IMR-90 (cell line): ENCODE measurements at regions not wholly inside any gene's neighbourhood (a gene's known extent, or its start where the extent isn't known, plus 50 kb on each side); places are given as distances from the start of the nearest gene placed in this dataset.

Experiments used
- ATAC-seq: fragments of 200-7000 bp; cut with Tn5 transposase; 2 replicates; pipeline ENCODE4 v1.9.1; 2020; ENCODE audit warnings: low read depth, mild to moderate bottlenecking, moderate library complexity
- BruUV-seq: library from RNA; stranded (reverse); fragments of 400-500 nt; replicated peaks from 2 replicates; lab custom pipeline; 2021; lab: Mats Ljungman, UMichigan
- CTCF ChIA-PET: fragments of 300-600 bp; formaldehyde crosslinking; extraction: SDS; loops from one replicate; lab custom pipeline; 2021; ENCODE audit warnings: antibody characterized with exemption; lab: Yijun Ruan, JAX
- POLR2A ChIA-PET: fragments of 300-600 bp; sonication (Branson Sonifier 250); formaldehyde crosslinking; loops from one replicate; lab custom pipeline; 2022; ENCODE audit warnings: antibody characterized with exemption; ENCODE audit not compliant: unreplicated experiment; lab: Charles Lee
- DNase-seq: peaks from one replicate; pipeline ENCODE4 v3.0.0; 2013
- H2AFZ ChIP-seq: replicated peaks from 2 replicates; pipeline ENCODE3; 2013; ENCODE audit warnings: low read length, mild to moderate bottlenecking; ENCODE audit not compliant: poor library complexity
- H2AK5ac ChIP-seq: 2 replicates; pipeline ENCODE4 v1.6.1; 2013; ENCODE audit warnings: low read depth, low read length, inconsistent platforms
- H2AK9ac ChIP-seq: replicated peaks from 2 replicates; pipeline ENCODE3; 2013; ENCODE audit warnings: mild to moderate bottlenecking, low read depth, low read length, moderate library complexity; ENCODE audit not compliant: poor library complexity
- H2BK120ac ChIP-seq: 2 replicates; pipeline ENCODE4 v1.6.1; 2013; ENCODE audit warnings: low read depth, low read length, inconsistent platforms
- H2BK15ac ChIP-seq: 3 replicates; pipeline ENCODE4 v1.6.1; 2013; ENCODE audit warnings: low read depth, low read length, inconsistent platforms
- H2BK20ac ChIP-seq: 2 replicates; pipeline ENCODE4 v1.6.1; 2013; ENCODE audit warnings: low read depth, mild to moderate bottlenecking, inconsistent platforms, low read length, moderate library complexity
- H2BK5ac ChIP-seq: 2 replicates; pipeline ENCODE4 v1.6.1; 2013; ENCODE audit warnings: mild to moderate bottlenecking, low read depth, low read length, inconsistent platforms; ENCODE audit not compliant: poor library complexity, severe bottlenecking
- H3K14ac ChIP-seq: replicated peaks from 2 replicates; pipeline ENCODE4 v1.6.1; 2013; ENCODE audit warnings: low read depth, low read length, inconsistent platforms
- H3K18ac ChIP-seq: 2 replicates; pipeline ENCODE4 v1.6.1; 2013; ENCODE audit warnings: low read depth, low read length, control low read depth
- H3K23ac ChIP-seq: 2 replicates; pipeline ENCODE4 v1.6.1; 2013; ENCODE audit warnings: low read depth, low read length, inconsistent platforms
- H3K27ac ChIP-seq: 2 replicates; pipeline ENCODE4 v1.5.1; 2013; ENCODE audit warnings: mild to moderate bottlenecking, control low read depth, low read length; ENCODE audit not compliant: insufficient read depth
- H3K27me3 ChIP-seq: 2 replicates; pipeline ENCODE4 v1.6.1; 2013; ENCODE audit warnings: low read length; ENCODE audit not compliant: control insufficient read depth, insufficient read depth
- H3K36me3 ChIP-seq: 2 replicates; pipeline ENCODE4 v1.6.1; 2013; ENCODE audit warnings: low read length, mixed read lengths; ENCODE audit not compliant: control insufficient read depth, insufficient read depth
- H3K4ac ChIP-seq: 2 replicates; pipeline ENCODE4 v1.6.1; 2013; ENCODE audit warnings: low read depth, low read length, inconsistent platforms
- H3K4me1 ChIP-seq: 2 replicates; pipeline ENCODE4 v1.6.1; 2013; ENCODE audit warnings: low read length, mixed read lengths; ENCODE audit not compliant: control insufficient read depth, insufficient read depth
- H3K4me2 ChIP-seq: 2 replicates; pipeline ENCODE4 v1.6.1; 2013; ENCODE audit warnings: low read depth, mild to moderate bottlenecking, control low read depth, low read length, moderate library complexity
- H3K4me3 ChIP-seq: 2 replicates; pipeline ENCODE4 v1.5.1; 2013; ENCODE audit warnings: low read depth, mild to moderate bottlenecking, control low read depth, low read length, moderate library complexity; ENCODE audit not compliant: insufficient read depth
- H3K56ac ChIP-seq: 2 replicates; pipeline ENCODE4 v1.6.1; 2013; ENCODE audit warnings: low read length, inconsistent platforms; ENCODE audit not compliant: insufficient read depth; ENCODE audit errors: extremely low read depth
- H3K79me1 ChIP-seq, 2 experiments: 2 replicates each; pipeline ENCODE4 v1.6.1; 2013; ENCODE audit warnings: low read length in 2 of 2, inconsistent platforms in 1 of 2, low read depth in 1 of 2
- H3K9ac ChIP-seq: 2 replicates; pipeline ENCODE4 v1.6.1; 2013; ENCODE audit warnings: low read depth, low read length, control low read depth
- H3K9me1 ChIP-seq: 2 replicates; pipeline ENCODE4 v1.6.1; 2013; ENCODE audit warnings: low read length, inconsistent platforms; ENCODE audit not compliant: insufficient read depth
- H3K9me3 ChIP-seq: 2 replicates; pipeline ENCODE4 v1.6.1; 2013; ENCODE audit warnings: low read length; ENCODE audit not compliant: control insufficient read depth, insufficient read depth
- H4K20me1 ChIP-seq: 2 replicates; pipeline ENCODE4 v1.6.1; 2013; ENCODE audit warnings: low read length, inconsistent platforms; ENCODE audit not compliant: insufficient read depth
- H4K5ac ChIP-seq: 2 replicates; pipeline ENCODE4 v1.6.1; 2013; ENCODE audit warnings: mild to moderate bottlenecking, low read depth, low read length, control low read depth
- H4K8ac ChIP-seq, 2 experiments: 2 replicates each; pipeline ENCODE4 v1.6.1; 2013; ENCODE audit warnings: low read depth in 2 of 2, low read length in 2 of 2, control low read depth in 1 of 2, inconsistent platforms in 1 of 2
- H4K91ac ChIP-seq: 2 replicates; pipeline ENCODE4 v1.6.1; 2013; ENCODE audit warnings: low read depth, low read length, inconsistent platforms; ENCODE audit not compliant: insufficient read depth
- CEBPB ChIP-seq: IDR thresholded peaks from 2 replicates; pipeline ENCODE4 v1.6.1; 2012; ENCODE audit warnings: low read depth, low read length, improper control_type of control experiment
- CHD1 ChIP-seq: IDR thresholded peaks from 2 replicates; pipeline ENCODE4 v1.6.1; 2012; ENCODE audit warnings: low read depth, low read length, improper control_type of control experiment
- FOS ChIP-seq: fragments of 150-350 bp; IDR thresholded peaks from 2 replicates; pipeline ENCODE4 v1.6.1; 2016; ENCODE audit warnings: low read depth, low read length
- MAFK ChIP-seq: IDR thresholded peaks from 2 replicates; pipeline ENCODE4 v1.6.1; 2012; ENCODE audit warnings: low read depth, low read length, improper control_type of control experiment
- MAZ ChIP-seq: IDR thresholded peaks from 2 replicates; pipeline ENCODE4 v1.6.1; 2012; ENCODE audit warnings: low read depth, mild to moderate bottlenecking, low read length, improper control_type of control experiment, moderate library complexity, borderline replicate concordance
- MXI1 ChIP-seq: IDR thresholded peaks from 2 replicates; pipeline ENCODE4 v1.6.1; 2012; ENCODE audit warnings: low read depth, mild to moderate bottlenecking, low read length, moderate library complexity, borderline replicate concordance
- NFE2L2 ChIP-seq: fragments of 150-350 bp; IDR thresholded peaks from 2 replicates; pipeline ENCODE4 v1.6.1; 2016; ENCODE audit warnings: low read depth, mild to moderate bottlenecking, low read length
- POLR2A ChIP-seq: IDR thresholded peaks from 2 replicates; pipeline ENCODE4 v1.6.1; 2012; ENCODE audit warnings: mild to moderate bottlenecking, low read depth, low read length
- RAD21 ChIP-seq: IDR thresholded peaks from 2 replicates; pipeline ENCODE4 v1.6.1; 2012; ENCODE audit warnings: low read length, improper control_type of control experiment
- RFX5 ChIP-seq: IDR thresholded peaks from 2 replicates; pipeline ENCODE4 v1.8.0; 2012; ENCODE audit warnings: low read depth, mild to moderate bottlenecking, low read length, moderate library complexity
- WGBS, 2 experiments: methylation state at CpG; one replicate each; pipeline versions ENCODE4 v1.1.5 to v1.1.7; 2013; ENCODE audit warnings: missing lambda C conversion rate in 2 of 2; ENCODE audit not compliant: insufficient read length in 1 of 2; ENCODE audit errors: extremely low coverage in 2 of 2; 5-methylcytosine and 5-hydroxymethylcytosine counted together
- dilution Hi-C: fragments of 300-500 bp; cut with HindIII; formaldehyde crosslinking; loops from one replicate; pipeline ENCODE4 v1.14.3; 2018; ENCODE audit warnings: low sequenced_read_pairs; ENCODE audit not compliant: unreplicated experiment
- in situ Hi-C: fragments of 300-500 bp; cut with MboI; formaldehyde crosslinking; loops from 3 replicates; pipeline ENCODE4 v1.14.3; 2019; ENCODE audit warnings: low sequenced_read_pairs, inconsistent platforms, mixed read lengths
- intact Hi-C: fragments of 100-400 bp; cut with micrococcal nuclease; formaldehyde crosslinking; loops from 2 replicates; pipeline ENCODE4 v1.10.0; 2022
- TF ChIP-seq, protein P1 (sequence below): conservative IDR thresholded peaks from 2 replicates; pipeline ENCODE4 v1.5.1; 2012; ENCODE audit warnings: mild to moderate bottlenecking, low read depth, low read length, improper control_type of control experiment
- TF ChIP-seq, protein P2 (sequence below): fragments of 150-350 bp; IDR thresholded peaks from 2 replicates; pipeline ENCODE4 v1.6.1; 2017; ENCODE audit warnings: mild to moderate bottlenecking, antibody characterized with exemption, low read length, low read depth

DNA sequence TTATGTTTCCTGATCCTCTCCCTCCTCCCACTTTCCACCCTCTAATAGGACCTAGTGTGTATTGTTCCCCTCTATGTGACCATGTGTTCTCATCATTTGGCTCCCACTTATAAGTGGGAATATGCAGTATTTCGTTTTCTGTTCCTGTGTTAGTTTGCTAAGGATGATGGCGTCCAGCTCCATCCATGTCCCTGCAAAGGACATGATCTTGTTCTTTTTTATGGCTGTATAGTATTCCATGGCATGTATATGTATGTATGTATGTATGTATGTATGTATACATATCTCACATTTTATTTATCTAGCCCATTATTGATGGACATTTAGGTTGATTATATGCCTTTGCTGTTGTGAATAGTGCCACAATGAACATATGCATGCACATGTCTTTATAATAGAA lies 188.7 kb downstream of the RFPL4B start:
- H2AK9ac ChIP-seq, result no peak overlapping the region
- no peak overlapping the region for H4K8ac ChIP-seq
- dilution Hi-C loops (no loop called here), in situ Hi-C loops (no loop called here), intact Hi-C loops (no loop called here)
- no peaks in the 10 kb centered on the region for H4K20me1 ChIP-seq
- no peak overlapping the region for H4K5ac ChIP-seq
- H2AK5ac ChIP-seq, result no peak overlapping the region
- no peak overlapping the region for H3K4me3 ChIP-seq
- no peak overlapping the region for H3K23ac ChIP-seq
- H3K36me3 ChIP-seq, result no peaks in the 10 kb centered on the region
- ChIA-PET POLR2A (no interaction called here), CTCF (no interaction called here)
- H4K91ac ChIP-seq, result no peak overlapping the region
- H3K18ac ChIP-seq, result no peak overlapping the region
- TF ChIP-seq MXI1, result no peak
- TF ChIP-seq MAFK, result no peak
- TF ChIP-seq, protein P1, sequence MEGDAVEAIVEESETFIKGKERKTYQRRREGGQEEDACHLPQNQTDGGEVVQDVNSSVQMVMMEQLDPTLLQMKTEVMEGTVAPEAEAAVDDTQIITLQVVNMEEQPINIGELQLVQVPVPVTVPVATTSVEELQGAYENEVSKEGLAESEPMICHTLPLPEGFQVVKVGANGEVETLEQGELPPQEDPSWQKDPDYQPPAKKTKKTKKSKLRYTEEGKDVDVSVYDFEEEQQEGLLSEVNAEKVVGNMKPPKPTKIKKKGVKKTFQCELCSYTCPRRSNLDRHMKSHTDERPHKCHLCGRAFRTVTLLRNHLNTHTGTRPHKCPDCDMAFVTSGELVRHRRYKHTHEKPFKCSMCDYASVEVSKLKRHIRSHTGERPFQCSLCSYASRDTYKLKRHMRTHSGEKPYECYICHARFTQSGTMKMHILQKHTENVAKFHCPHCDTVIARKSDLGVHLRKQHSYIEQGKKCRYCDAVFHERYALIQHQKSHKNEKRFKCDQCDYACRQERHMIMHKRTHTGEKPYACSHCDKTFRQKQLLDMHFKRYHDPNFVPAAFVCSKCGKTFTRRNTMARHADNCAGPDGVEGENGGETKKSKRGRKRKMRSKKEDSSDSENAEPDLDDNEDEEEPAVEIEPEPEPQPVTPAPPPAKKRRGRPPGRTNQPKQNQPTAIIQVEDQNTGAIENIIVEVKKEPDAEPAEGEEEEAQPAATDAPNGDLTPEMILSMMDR, result no peak
- no peak for TF ChIP-seq FOS
- no peak for TF ChIP-seq MAZ
- no peak for TF ChIP-seq CEBPB
- no peak for TF ChIP-seq CHD1
- no peak for TF ChIP-seq POLR2A
- no peak for TF ChIP-seq NFE2L2
- TF ChIP-seq, protein P2, sequence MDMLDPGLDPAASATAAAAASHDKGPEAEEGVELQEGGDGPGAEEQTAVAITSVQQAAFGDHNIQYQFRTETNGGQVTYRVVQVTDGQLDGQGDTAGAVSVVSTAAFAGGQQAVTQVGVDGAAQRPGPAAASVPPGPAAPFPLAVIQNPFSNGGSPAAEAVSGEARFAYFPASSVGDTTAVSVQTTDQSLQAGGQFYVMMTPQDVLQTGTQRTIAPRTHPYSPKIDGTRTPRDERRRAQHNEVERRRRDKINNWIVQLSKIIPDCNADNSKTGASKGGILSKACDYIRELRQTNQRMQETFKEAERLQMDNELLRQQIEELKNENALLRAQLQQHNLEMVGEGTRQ, result no peak
- TF ChIP-seq RAD21, result no peak
- no peak for TF ChIP-seq RFX5
- no peaks in the 10 kb centered on the region for H3K27me3 ChIP-seq
- no peak for ATAC-seq
- H2BK5ac ChIP-seq, result no peak overlapping the region
- no peak overlapping the region for H3K4ac ChIP-seq
- H3K56ac ChIP-seq, result no peak overlapping the region
- no peak overlapping the region for H2BK20ac ChIP-seq
- no peak overlapping the region for H3K14ac ChIP-seq
- no peaks in the 10 kb centered on the region for H3K79me1 ChIP-seq
- no peak overlapping the region for H3K9ac ChIP-seq
- BruUV-seq, result no TSS peak
- no peak overlapping the region for H2BK15ac ChIP-seq
- H2AFZ ChIP-seq, result no peak overlapping the region
- no peak for DNase-seq
- H3K27ac ChIP-seq, result no peak overlapping the region
- H3K4me1 ChIP-seq, result no peaks in the 10 kb centered on the region
- H3K4me2 ChIP-seq, result no peak overlapping the region
- H3K9me1 ChIP-seq, result no peaks in the 10 kb centered on the region
- H3K9me3 ChIP-seq, result no peaks in the 10 kb centered on the region
- no peak overlapping the region for H2BK120ac ChIP-seq
- no CpG with 5 or more reads among the region's 2 CpGs for WGBS, 2 experiments
